GM10266 (cell line): ENCODE measurements at regions not wholly inside any gene's neighbourhood (a gene's known extent, or its start where the extent isn't known, plus 50 kb on each side); places are given as distances from the start of the nearest gene placed in this dataset.

ENCODE experiments used
- DNase-seq: peaks from one replicate; pipeline ENCODE4 v3.0.0; 2012; ENCODE audit errors: extremely low spot score
- TF ChIP-seq, protein P1 (sequence below): IDR thresholded peaks from 2 replicates; pipeline ENCODE4 v1.5.1; 2012; ENCODE audit warnings: mild to moderate bottlenecking, low read depth; ENCODE audit not compliant: control insufficient read depth, insufficient read depth; ENCODE audit errors: missing control alignments

GRCh38 chr11:15569305-15570025 lies 454.7 kb downstream of the INSC start:
- no peak for DNase-seq
- TF ChIP-seq, protein P1, sequence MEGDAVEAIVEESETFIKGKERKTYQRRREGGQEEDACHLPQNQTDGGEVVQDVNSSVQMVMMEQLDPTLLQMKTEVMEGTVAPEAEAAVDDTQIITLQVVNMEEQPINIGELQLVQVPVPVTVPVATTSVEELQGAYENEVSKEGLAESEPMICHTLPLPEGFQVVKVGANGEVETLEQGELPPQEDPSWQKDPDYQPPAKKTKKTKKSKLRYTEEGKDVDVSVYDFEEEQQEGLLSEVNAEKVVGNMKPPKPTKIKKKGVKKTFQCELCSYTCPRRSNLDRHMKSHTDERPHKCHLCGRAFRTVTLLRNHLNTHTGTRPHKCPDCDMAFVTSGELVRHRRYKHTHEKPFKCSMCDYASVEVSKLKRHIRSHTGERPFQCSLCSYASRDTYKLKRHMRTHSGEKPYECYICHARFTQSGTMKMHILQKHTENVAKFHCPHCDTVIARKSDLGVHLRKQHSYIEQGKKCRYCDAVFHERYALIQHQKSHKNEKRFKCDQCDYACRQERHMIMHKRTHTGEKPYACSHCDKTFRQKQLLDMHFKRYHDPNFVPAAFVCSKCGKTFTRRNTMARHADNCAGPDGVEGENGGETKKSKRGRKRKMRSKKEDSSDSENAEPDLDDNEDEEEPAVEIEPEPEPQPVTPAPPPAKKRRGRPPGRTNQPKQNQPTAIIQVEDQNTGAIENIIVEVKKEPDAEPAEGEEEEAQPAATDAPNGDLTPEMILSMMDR, result no peak

GRCh38 chr11:15575409-15575808 lies 460.7 kb downstream of the INSC start:
- TF ChIP-seq, protein P1, result no peak
- no peak for DNase-seq

- DNase-seq, result no peak
- TF ChIP-seq, protein P1, result no peak
Measured at GRCh38 chr11:15576769-15577168, 462.0 kb downstream of the INSC start.

- DNase-seq, result no peak
- TF ChIP-seq, protein P1, result no peak
Measured at GRCh38 chr11:15577519-15577918, 462.8 kb downstream of the INSC start.

DNA sequence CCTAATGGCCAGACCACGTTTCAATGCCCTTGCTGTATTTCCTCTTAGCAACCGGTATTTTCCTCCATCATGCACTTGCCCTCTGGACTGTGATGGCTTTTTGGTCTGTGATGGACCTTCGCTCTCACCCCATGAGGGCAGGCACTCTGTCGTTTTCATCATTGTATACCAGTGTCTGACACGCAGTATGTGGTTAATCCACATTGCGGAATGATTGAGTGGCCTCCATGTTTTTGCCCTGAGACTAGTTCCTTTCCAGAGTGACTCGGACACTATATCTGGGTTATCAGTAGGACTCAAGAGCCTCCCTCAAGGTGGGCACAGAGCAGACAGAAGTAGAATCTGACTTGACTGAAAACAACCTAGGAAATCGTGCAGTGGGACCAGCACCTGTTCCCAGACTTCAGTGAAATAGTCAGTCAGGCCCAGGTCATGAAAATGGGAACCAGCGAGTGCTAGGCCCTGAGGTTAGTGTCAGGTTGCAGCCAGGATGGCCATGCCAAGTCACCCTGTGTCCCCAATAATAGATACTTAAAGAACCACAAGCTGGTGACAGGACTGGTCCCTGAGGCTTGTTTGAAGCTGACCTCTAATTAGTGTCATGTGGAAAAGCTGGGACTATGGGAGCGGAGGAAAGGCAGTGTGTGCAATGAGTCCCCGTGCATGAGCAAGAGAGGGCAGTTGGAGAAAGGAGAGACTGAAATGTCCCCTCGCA lies 464.7 kb downstream of the INSC start:
- TF ChIP-seq, protein P1, result no peak

GRCh38 chr11:15580056-15580774 lies 465.5 kb downstream of the INSC start:
- TF ChIP-seq, protein P1, result no peak

More for the DNA sequence above, 464.7 kb downstream of the INSC start:
- no peak for DNase-seq

DNA sequence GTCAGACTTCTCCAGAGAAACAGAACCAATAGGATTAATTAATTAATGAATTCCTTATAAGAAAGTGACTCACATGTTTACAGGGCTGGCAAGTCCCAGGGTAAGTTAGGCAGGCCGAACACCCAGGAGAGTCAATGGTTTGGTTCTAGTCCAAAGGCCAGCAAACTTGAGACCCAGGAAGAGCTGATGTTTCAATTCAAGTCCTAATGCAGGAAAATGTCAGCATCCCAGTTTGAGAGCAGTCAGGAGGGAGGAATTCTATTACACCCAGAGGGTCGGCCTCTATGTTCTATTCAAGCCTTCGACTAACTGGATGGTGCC lies 466.0 kb downstream of the INSC start:
- no peak for DNase-seq
- TF ChIP-seq, protein P1, result no peak

More at GRCh38 chr11:15580056-15580774, 465.5 kb downstream of the INSC start:
- DNase-seq, result no peak
